Keratinocyte (primary cell): ENCODE measurements at regions not wholly inside any gene's neighbourhood (a gene's known extent, or its start where the extent isn't known, plus 50 kb on each side); places are given as distances from the start of the nearest gene placed in this dataset.

Source experiments
- DNase-seq: peaks from one replicate; pipeline ENCODE4 v3.0.0-alpha.2; 2011; ENCODE audit warnings: low read depth, missing footprints, low spot score
- FAIRE-seq: peaks from 2 replicates; lab custom pipeline; 2011; peaks lifted over from hg19 to GRCh38; lab: Jason Lieb, UNC
- H2AFZ ChIP-seq: 2 replicates; pipeline ENCODE4 v1.6.0; 2012; ENCODE audit warnings: low read length, control low read depth, inconsistent platforms; ENCODE audit not compliant: control insufficient read depth
- H3K27ac ChIP-seq: 2 replicates; pipeline ENCODE4 v1.5.1; 2011; ENCODE audit warnings: low read length; ENCODE audit not compliant: control insufficient read depth, insufficient read depth
- H3K27me3 ChIP-seq: 3 replicates; pipeline ENCODE4 v1.6.0; 2011; ENCODE audit warnings: low read length; ENCODE audit not compliant: control insufficient read depth, insufficient read depth; ENCODE audit errors: extremely low read depth
- H3K36me3 ChIP-seq, 2 experiments: 2 replicates in 1 of 2; 3 replicates in 1 of 2; pipeline ENCODE4 v1.5.1; 2011; ENCODE audit warnings: low read length in 2 of 2, mild to moderate bottlenecking in 1 of 2; ENCODE audit not compliant: control insufficient read depth in 2 of 2, insufficient read depth in 2 of 2; ENCODE audit errors: extremely low read depth in 1 of 2
- H3K4me1 ChIP-seq: 3 replicates; pipeline ENCODE4 v1.5.1; 2011; ENCODE audit warnings: low read length; ENCODE audit not compliant: control insufficient read depth, insufficient read depth; ENCODE audit errors: extremely low read depth
- H3K4me2 ChIP-seq: 3 replicates; pipeline ENCODE4 v1.6.0; 2011; ENCODE audit warnings: low read depth, low read length; ENCODE audit not compliant: control insufficient read depth, insufficient read depth; ENCODE audit errors: extremely low read depth
- H3K4me3 ChIP-seq, 3 experiments: fragments of 200-600 bp in 1 of 3; sonication (generic) in 1 of 3; 2 replicates in 2 of 3; 3 replicates in 1 of 3; pipeline ENCODE4 v1.5.1; 2011 to 2016; ENCODE audit warnings: low read length in 3 of 3, mild to moderate bottlenecking in 3 of 3, control low read depth in 2 of 3, inconsistent platforms in 1 of 3, low read depth in 1 of 3, mixed read lengths in 1 of 3, mixed run types in 1 of 3, moderate library complexity in 1 of 3; ENCODE audit not compliant: control insufficient read depth in 2 of 3, insufficient read depth in 2 of 3; ENCODE audit errors: extremely low read depth in 1 of 3
- H3K79me2 ChIP-seq: 2 replicates; pipeline ENCODE4 v1.6.0; 2012; ENCODE audit warnings: low read length; ENCODE audit not compliant: control insufficient read depth, insufficient read depth
- H3K9ac ChIP-seq: 3 replicates; pipeline ENCODE4 v1.6.0; 2011; ENCODE audit warnings: low read length; ENCODE audit not compliant: control insufficient read depth, insufficient read depth; ENCODE audit errors: extremely low read depth
- H3K9me1 ChIP-seq: 3 replicates; pipeline ENCODE4 v1.6.0; 2011; ENCODE audit warnings: low read length; ENCODE audit not compliant: control insufficient read depth, insufficient read depth; ENCODE audit errors: extremely low read depth
- H3K9me3 ChIP-seq: 2 replicates; pipeline ENCODE4 v1.5.1; 2012; ENCODE audit warnings: low read depth, low read length; ENCODE audit not compliant: control insufficient read depth
- H4K20me1 ChIP-seq: 3 replicates; pipeline ENCODE4 v1.6.0; 2011; ENCODE audit warnings: low read length; ENCODE audit not compliant: control insufficient read depth, insufficient read depth; ENCODE audit errors: extremely low read depth
- CTCF ChIP-seq, 3 experiments: IDR thresholded peaks in 1 of 3; conservative IDR thresholded peaks in 1 of 3; optimal IDR thresholded peaks in 1 of 3; 2 replicates in 2 of 3; 3 replicates in 1 of 3; pipeline versions ENCODE3 to v1.5.1; 2011; ENCODE audit warnings: low read length in 3 of 3, mild to moderate bottlenecking in 3 of 3, moderate library complexity in 2 of 3, control low read depth in 1 of 3, inconsistent platforms in 1 of 3; ENCODE audit not compliant: insufficient read depth in 2 of 3; ENCODE audit errors: extremely low read depth in 1 of 3
- EZH2 ChIP-seq: IDR thresholded peaks from one replicate; pipeline ENCODE4 v1.6.1; 2012; ENCODE audit warnings: inconsistent platforms, mild to moderate bottlenecking, low read length, moderate library complexity
- dilution Hi-C: fragments of 300-500 bp; cut with MboI; formaldehyde crosslinking; loops from one replicate; pipeline ENCODE4 v1.7.0; 2020; ENCODE audit warnings: low sequenced_read_pairs; ENCODE audit not compliant: extremely low pct_ligation_motif_present

DNA sequence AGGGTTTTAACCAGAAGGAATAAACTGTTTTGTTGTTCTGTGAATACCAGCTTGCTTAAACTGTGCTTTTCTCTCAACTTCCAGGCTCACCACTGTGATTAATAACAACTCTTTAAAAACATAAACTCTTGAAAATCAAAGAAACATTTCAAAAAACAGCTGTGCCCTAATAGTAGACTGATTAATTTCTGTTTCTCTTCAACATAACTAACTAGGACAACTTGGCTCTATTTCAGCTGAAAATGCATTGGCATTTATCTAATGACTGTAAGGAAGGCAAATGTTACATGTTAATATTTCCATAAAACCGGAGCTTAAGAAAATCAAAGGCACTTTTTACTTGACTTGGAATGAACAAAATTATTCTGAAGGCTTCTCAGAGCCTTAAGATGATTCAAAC, 656.1 kb upstream of the NEGR1 start:
- Histone ChIP-seq H3K79me2 (no peaks in the 10 kb centered on the region), H2AFZ (no peak overlapping the region), H3K9me1 (no peaks in the 10 kb centered on the region), H3K9ac (no peak overlapping the region), H3K27ac (no peak overlapping the region), H3K36me3 (no peaks in the 10 kb centered on the region), H3K4me3 (no peak overlapping the region), H4K20me1 (no peaks in the 10 kb centered on the region), H3K4me1 (no peaks in the 10 kb centered on the region), H3K4me2 (no peak overlapping the region), H3K27me3 (no peaks in the 10 kb centered on the region), H3K9me3 (no peaks in the 10 kb centered on the region)
- no peak for DNase-seq
- FAIRE-seq, result no peak
- dilution Hi-C loops, result no loop called here
- no peak for TF ChIP-seq EZH2
- TF ChIP-seq CTCF (optimal IDR thresholded peaks at IDR 0.05 in 1 of 3, IDR thresholded peaks at IDR 0.05 in 1 of 3, conservative IDR thresholded peaks at IDR 0.05 in 1 of 3; ENCODE audit: extremely low read depth in 1 of 3, insufficient read depth in 2 of 3, low read length in 3 of 3), result no peak

DNA sequence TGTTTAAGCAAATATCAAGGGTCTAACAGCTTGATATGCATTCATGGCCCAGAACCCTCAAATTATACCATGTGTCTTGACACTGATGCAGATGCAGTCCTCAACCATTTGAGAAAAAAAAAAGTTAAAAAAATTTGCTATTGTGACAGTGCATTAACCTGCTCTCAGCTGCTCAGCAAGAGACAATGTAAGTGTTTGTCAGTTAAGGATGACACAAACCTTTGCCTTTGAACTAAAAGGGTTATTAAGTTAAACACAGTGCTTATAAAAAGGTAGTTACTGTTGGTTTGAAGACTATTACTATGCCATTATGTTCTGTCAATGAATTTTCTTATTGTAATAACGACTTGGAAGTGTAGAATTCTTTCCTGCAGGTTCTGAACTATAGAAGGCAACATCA, 655.6 kb upstream of the NEGR1 start:
- Histone ChIP-seq H3K27me3 (no peaks in the 10 kb centered on the region), H4K20me1 (no peaks in the 10 kb centered on the region), H3K27ac (no peak overlapping the region), H3K9me3 (no peaks in the 10 kb centered on the region), H3K36me3 (no peaks in the 10 kb centered on the region), H3K4me1 (no peaks in the 10 kb centered on the region), H3K9ac (no peak overlapping the region), H3K9me1 (no peaks in the 10 kb centered on the region), H2AFZ (no peak overlapping the region), H3K4me3 (no peak overlapping the region), H3K79me2 (no peaks in the 10 kb centered on the region), H3K4me2 (no peak overlapping the region)
- no peak for FAIRE-seq
- no peak for DNase-seq
- dilution Hi-C loops, result no loop called here
- TF ChIP-seq CTCF (optimal IDR thresholded peaks at IDR 0.05 in 1 of 3, IDR thresholded peaks at IDR 0.05 in 1 of 3, conservative IDR thresholded peaks at IDR 0.05 in 1 of 3; ENCODE audit: extremely low read depth in 1 of 3, insufficient read depth in 2 of 3, low read length in 3 of 3) (no peak), EZH2 (no peak)
